Gastrocnemius medialis (tissue), 4 donors: ENCODE measurements at regions not wholly inside any gene's neighbourhood (a gene's known extent, or its start where the extent isn't known, plus 50 kb on each side); places are given as distances from the start of the nearest gene placed in this dataset.

Experiments
- ATAC-seq, 2 donors: fragments of 150-250 bp; one replicate each; pipeline ENCODE4 v1.9.1; 2016
- DNase-seq, 2 donors: peaks; one replicate each; pipeline ENCODE4 v3.0.0-alpha.2; 2019
- H3K27ac ChIP-seq, 4 donors: fragments of 200-600 bp; sonication (generic); 1 replicate in 1 of 4; 2 replicates in 3 of 4; pipeline ENCODE4 v1.5.1; 2016 to 2018; ENCODE audit warnings: mild to moderate bottlenecking in 2 of 4, moderate library complexity in 1 of 4
- H3K27me3 ChIP-seq, 3 donors: fragments of 200-600 bp; sonication (generic) in 2 of 3; 1 replicate in 1 of 3; 2 replicates in 2 of 3; pipeline versions ENCODE4 v1.5.1 to v1.6.0; 2016 to 2019; ENCODE audit warnings: mild to moderate bottlenecking in 1 of 3, moderate library complexity in 1 of 3
- H3K36me3 ChIP-seq, 2 donors: fragments of 200-600 bp; sonication (generic) in 1 of 2; one replicate each; pipeline ENCODE4 v1.5.1; 2017 to 2018
- H3K4me1 ChIP-seq, 2 donors: fragments of 200-600 bp; sonication (generic) in 1 of 2; one replicate each; pipeline ENCODE4 v1.5.1; 2016 to 2017; ENCODE audit warnings: mild to moderate bottlenecking in 2 of 2
- H3K4me3 ChIP-seq, 4 donors: fragments of 200-600 bp; sonication (generic) in 3 of 4; 1 replicate in 1 of 4; 2 replicates in 3 of 4; pipeline ENCODE4 v1.5.1; 2016 to 2019; ENCODE audit warnings: mild to moderate bottlenecking in 2 of 4
- H3K9me3 ChIP-seq, 3 donors: fragments of 200-600 bp; sonication (generic) in 2 of 3; 1 replicate in 1 of 3; 2 replicates in 2 of 3; pipeline ENCODE4 v1.5.1; 2016 to 2019
- CTCF ChIP-seq, 5 experiments: fragments of 450-650 bp in 3 of 5; fragments of 200-600 bp in 2 of 5; sonication (generic) in 2 of 5; IDR thresholded peaks in 4 of 5; conservative IDR thresholded peaks in 1 of 5; 1 replicate in 4 of 5; 2 replicates in 1 of 5; pipeline ENCODE4 v1.5.1; 2016 to 2019; ENCODE audit warnings: antibody characterized with exemption in 5 of 5, mild to moderate bottlenecking in 3 of 5, moderate library complexity in 3 of 5
- POLR2A ChIP-seq, 2 donors: fragments of 450-650 bp; IDR thresholded peaks; one replicate each; pipeline ENCODE4 v1.6.1; 2017; ENCODE audit warnings: antibody characterized with exemption in 2 of 2, mild to moderate bottlenecking in 2 of 2, moderate library complexity in 2 of 2
- in situ Hi-C, 4 donors: fragments of 200-750 bp; cut with MboI; loops; one replicate each; pipeline versions ENCODE4 v1.15.0 to v1.8.0; 2017; ENCODE audit warnings: low sequenced_read_pairs in 4 of 4
- intact Hi-C: fragments of 100-400 bp; cut with DNase I; formaldehyde crosslinking; loops from one replicate; pipeline ENCODE4 v1.15.1; 2023; ENCODE audit warnings: low total_unique reads

GRCh38 chr4:138941037-138941436 is 74.5 kb upstream of the NOCT start:
- Histone ChIP-seq H3K9me3 (no peaks in the 10 kb centered on the region), H3K27ac (no peak overlapping the region), H3K36me3 (no peaks in the 10 kb centered on the region), H3K4me1 (peaks cover 4 to 7% of the 10 kb centered on the region in 2 donors), H3K27me3 (no peaks in the 10 kb centered on the region), H3K4me3 (no peak overlapping the region)
- DNase-seq: no peak
- intact Hi-C loops: loop anchor here (10.0 kb wide), 1 partner anchor 906 kb away; no protein-coding TSS in a partner anchor
- TF ChIP-seq CTCF (IDR thresholded peaks at IDR 0.05 in 4 of 5, conservative IDR thresholded peaks at IDR 0.05 in 1 of 5) (no peak), POLR2A (IDR thresholded peaks at IDR 0.05) (no peak)
- no peak for ATAC-seq
- in situ Hi-C loops: no loop called here

GRCh38 chr4:138939960-138940359 is 75.6 kb upstream of the NOCT start:
- in situ Hi-C loops (no loop called here), intact Hi-C loops (loop anchor here (5.0 to 10.0 kb wide), 2 partner anchors 258 to 905 kb away; no protein-coding TSS in a partner anchor)
- no peak overlapping the region for H3K27ac ChIP-seq
- no peaks in the 10 kb centered on the region for H3K36me3 ChIP-seq
- ATAC-seq (no peak), DNase-seq (no peak)
- peaks cover 4 to 7% of the 10 kb centered on the region in 2 donors for H3K4me1 ChIP-seq
- H3K9me3 ChIP-seq: no peaks in the 10 kb centered on the region
- H3K27me3 ChIP-seq: no peaks in the 10 kb centered on the region
- H3K4me3 ChIP-seq: no peak overlapping the region
- TF ChIP-seq POLR2A (IDR thresholded peaks at IDR 0.05) (no peak), CTCF (IDR thresholded peaks at IDR 0.05 in 4 of 5, conservative IDR thresholded peaks at IDR 0.05 in 1 of 5) (no peak)

DNA sequence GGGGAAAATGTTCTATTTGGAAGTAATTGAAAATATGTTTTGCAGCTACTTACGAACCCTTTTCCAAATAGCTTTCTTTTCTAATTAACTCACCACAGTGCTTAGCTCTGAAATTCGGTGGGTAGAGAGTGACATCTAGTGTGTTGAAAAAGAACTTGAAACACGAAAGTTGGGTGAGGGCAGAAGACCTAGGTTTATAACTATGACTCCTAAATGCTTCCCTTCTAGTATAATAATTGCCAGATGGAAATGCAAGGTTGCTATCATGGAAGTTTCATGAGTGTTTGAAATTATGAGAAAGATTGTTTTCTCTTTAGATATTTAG is 77.3 kb upstream of the NOCT start:
- intact Hi-C loops (loop anchor here (1.0 to 5.0 kb wide), 2 partner anchors 67 to 256 kb away; no protein-coding TSS in a partner anchor), in situ Hi-C loops (no loop called here)
- Histone ChIP-seq H3K27ac (no peak overlapping the region), H3K4me3 (no peak overlapping the region), H3K9me3 (no peaks in the 10 kb centered on the region), H3K36me3 (no peaks in the 10 kb centered on the region), H3K4me1 (peaks cover 4 to 7% of the 10 kb centered on the region in 2 donors), H3K27me3 (no peaks in the 10 kb centered on the region)
- no peak for ATAC-seq
- DNase-seq: no peak
- TF ChIP-seq POLR2A (IDR thresholded peaks at IDR 0.05) (no peak), CTCF (IDR thresholded peaks at IDR 0.05 in 4 of 5, conservative IDR thresholded peaks at IDR 0.05 in 1 of 5) (peak; percentile 22 to 57 (median 45))

- H3K4me3 ChIP-seq: no peak overlapping the region
- intact Hi-C loops: loop anchor here (5.0 kb wide), 1 partner anchor 253 kb away; no protein-coding TSS in a partner anchor
- H3K27ac ChIP-seq: no peak overlapping the region
- peaks cover 4 to 7% of the 10 kb centered on the region in 2 donors for H3K4me1 ChIP-seq
- in situ Hi-C loops: no loop called here
- H3K36me3 ChIP-seq: no peaks in the 10 kb centered on the region
- no peak for ATAC-seq
- no peaks in the 10 kb centered on the region for H3K27me3 ChIP-seq
- no peak for DNase-seq
- H3K9me3 ChIP-seq: no peaks in the 10 kb centered on the region
- no peak for TF ChIP-seq POLR2A (IDR thresholded peaks at IDR 0.05)
- no peak for TF ChIP-seq CTCF (IDR thresholded peaks at IDR 0.05 in 4 of 5, conservative IDR thresholded peaks at IDR 0.05 in 1 of 5)
Observed at GRCh38 chr4:138935135-138935807, 80.3 kb upstream of the NOCT start.

GRCh38 chr4:138927072-138927471 is 88.5 kb upstream of the NOCT start:
- intact Hi-C loops: no loop called here
- H3K27ac ChIP-seq: no peak overlapping the region
- H3K4me1 ChIP-seq: no peaks in the 10 kb centered on the region
- DNase-seq: no peak
- TF ChIP-seq POLR2A (IDR thresholded peaks at IDR 0.05): no peak
- no peak for TF ChIP-seq CTCF (IDR thresholded peaks at IDR 0.05 in 4 of 5, conservative IDR thresholded peaks at IDR 0.05 in 1 of 5)
- no peaks in the 10 kb centered on the region for H3K9me3 ChIP-seq
- ATAC-seq: no peak
- H3K36me3 ChIP-seq: no peaks in the 10 kb centered on the region
- no peaks in the 10 kb centered on the region for H3K27me3 ChIP-seq
- H3K4me3 ChIP-seq: no peak overlapping the region
- in situ Hi-C loops: no loop called here
